ENCODE measurements at regions not wholly inside any gene's neighbourhood (a gene's known extent, or its start where the extent isn't known, plus 50 kb on each side); places are given as distances from the start of the nearest gene placed in this dataset.
A peak's percentile ranks its signal among the peaks of the same experiment; 100 is the strongest.

DNA sequence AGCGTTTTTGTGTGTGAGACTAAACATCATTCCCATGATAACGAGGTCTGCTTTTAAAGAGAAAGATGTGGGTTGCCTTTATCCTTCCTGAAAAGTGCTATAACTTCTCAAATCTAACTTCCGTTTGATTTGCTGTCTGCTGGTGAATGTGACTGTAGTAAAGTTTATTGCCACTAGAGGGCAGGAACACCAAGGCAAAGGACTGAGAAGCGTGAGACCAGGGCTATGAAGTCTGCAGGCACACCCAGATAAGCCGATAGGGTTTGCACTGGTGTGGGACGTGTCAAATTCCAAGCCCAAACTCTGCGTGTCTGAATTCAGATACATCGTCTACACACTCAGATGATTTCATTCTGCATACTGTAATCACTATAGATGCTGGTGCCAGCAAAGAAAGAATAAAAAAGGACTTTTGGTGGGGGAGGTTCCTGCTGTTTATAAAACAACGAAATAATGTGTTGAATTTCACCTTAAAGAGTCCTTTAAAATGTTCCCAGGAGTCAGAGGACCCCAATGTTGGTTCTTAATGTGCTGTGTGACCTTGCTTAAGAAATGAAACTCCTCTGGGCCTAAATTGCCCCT lies 87.2 kb downstream of the PTTG1 start:
- peak; percentile 18 to 37 for DNase-seq (ENCODE audit: low read depth in 2 of 2, low spot score in 1 of 2)

DNA sequence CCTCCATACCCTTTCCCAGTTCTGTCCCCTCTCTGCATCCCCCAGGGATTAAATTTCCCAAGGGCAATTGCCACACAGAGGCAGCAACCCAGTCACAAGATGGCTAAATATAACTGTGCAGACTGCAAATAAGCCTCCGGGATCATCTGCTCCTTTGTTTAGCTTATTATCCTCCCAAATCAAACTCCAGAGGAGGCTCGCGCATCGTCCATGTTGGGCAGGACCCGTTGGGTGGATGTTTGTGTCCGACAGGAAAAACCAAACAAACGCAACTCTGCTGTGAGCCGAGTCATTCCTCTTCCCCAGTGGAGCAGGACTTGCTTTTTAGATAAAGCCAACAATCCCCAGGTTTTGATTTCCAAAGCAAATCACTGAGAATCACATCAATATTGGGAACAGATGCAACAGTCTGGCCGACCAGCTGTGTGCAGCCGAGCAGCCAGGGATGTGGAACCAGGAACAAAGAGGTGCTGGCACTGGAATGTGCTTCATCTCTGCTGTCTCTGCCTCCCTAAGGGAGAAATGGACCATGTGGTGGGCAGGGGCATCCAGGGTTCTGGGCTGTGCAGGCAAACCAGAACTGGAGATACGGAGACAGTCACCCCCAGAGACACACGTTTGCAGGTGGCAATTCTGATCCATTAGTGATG lies 89.8 kb downstream of the PTTG1 start:
- DNase-seq (ENCODE audit: low read depth in 2 of 2, low spot score in 1 of 2): no peak
